GM23338 (cell line): ENCODE measurements at regions not wholly inside any gene's neighbourhood (a gene's known extent, or its start where the extent isn't known, plus 50 kb on each side); places are given as distances from the start of the nearest gene placed in this dataset.

Experiments
- ATAC-seq: fragments of 200-7000 bp; cut with Tn5 transposase; 3 replicates; pipeline ENCODE4 v1.9.1; 2020
- DNase-seq: peaks from one replicate; pipeline ENCODE4 v3.0.0-alpha.2; 2015; ENCODE audit warnings: low spot score
- H2AFZ ChIP-seq: fragments of 200-600 bp; sonication (generic); 2 replicates; pipeline ENCODE4 v1.8.0; 2016; ENCODE audit warnings: antibody characterized with exemption, mild to moderate bottlenecking, moderate library complexity
- H3F3A ChIP-seq: fragments of 200-600 bp; sonication (generic); replicated peaks from 2 replicates; pipeline ENCODE4 v1.8.0; 2017; ENCODE audit warnings: antibody characterized with exemption, mixed run types, low read depth
- H3K27ac ChIP-seq: fragments of 200-600 bp; sonication (generic); 2 replicates; pipeline ENCODE4 v1.6.1; 2016; ENCODE audit warnings: low read depth
- H3K27me3 ChIP-seq: fragments of 200-600 bp; sonication (generic); 2 replicates; pipeline ENCODE4 v1.8.0; 2016; ENCODE audit warnings: mild to moderate bottlenecking, mixed run types, moderate library complexity; ENCODE audit not compliant: insufficient read depth
- H3K36me3 ChIP-seq: fragments of 200-600 bp; sonication (generic); 2 replicates; pipeline ENCODE4 v1.8.0; 2016; ENCODE audit warnings: mild to moderate bottlenecking; ENCODE audit not compliant: insufficient read depth
- H3K4me1 ChIP-seq: fragments of 200-600 bp; sonication (generic); 2 replicates; pipeline ENCODE4 v1.8.0; 2016; ENCODE audit warnings: mild to moderate bottlenecking, moderate library complexity; ENCODE audit not compliant: insufficient read depth
- H3K4me2 ChIP-seq: fragments of 200-600 bp; sonication (generic); 2 replicates; pipeline ENCODE4 v1.7.1; 2017; ENCODE audit warnings: mixed run types
- H3K4me3 ChIP-seq: fragments of 200-600 bp; sonication (generic); 2 replicates; pipeline ENCODE4 v1.6.1; 2016; ENCODE audit warnings: mixed run types
- H3K79me2 ChIP-seq: fragments of 200-600 bp; sonication (generic); replicated peaks from 2 replicates; pipeline ENCODE4 v1.8.0; 2017; ENCODE audit warnings: mild to moderate bottlenecking; ENCODE audit not compliant: insufficient read depth
- H3K9me2 ChIP-seq: fragments of 200-600 bp; sonication (generic); 2 replicates; pipeline ENCODE4 v1.8.0; 2017; ENCODE audit not compliant: insufficient read depth
- H4K20me1 ChIP-seq: fragments of 200-600 bp; sonication (generic); replicated peaks from 2 replicates; pipeline ENCODE4 v1.8.0; 2017; ENCODE audit warnings: mild to moderate bottlenecking; ENCODE audit not compliant: insufficient read depth
- H3K27ac Mint-ChIP-seq: 2 replicates; pipeline ENCODE4 v1.8.0; 2020; ENCODE audit warnings: inconsistent platforms, mild to moderate bottlenecking, moderate library complexity, mixed read lengths
- H3K27me3 Mint-ChIP-seq: 3 replicates; pipeline ENCODE4 v1.8.0; 2022; ENCODE audit warnings: low read depth, mild to moderate bottlenecking, moderate library complexity, mixed read lengths, inconsistent platforms; ENCODE audit not compliant: insufficient read depth, poor library complexity
- H3K36me3 Mint-ChIP-seq: 3 replicates; pipeline ENCODE4 v1.8.0; 2021; ENCODE audit warnings: low read depth, mild to moderate bottlenecking, inconsistent platforms, moderate library complexity, mixed read lengths
- H3K4me1 Mint-ChIP-seq: 3 replicates; pipeline ENCODE4 v1.8.0; 2020; ENCODE audit warnings: mild to moderate bottlenecking, inconsistent platforms, mixed read lengths
- H3K4me3 Mint-ChIP-seq: 3 replicates; pipeline ENCODE4 v1.8.0; 2021; ENCODE audit warnings: moderate library complexity, mild to moderate bottlenecking, inconsistent platforms, mixed read lengths
- H3K9me3 Mint-ChIP-seq: 3 replicates; pipeline ENCODE4 v1.8.0; 2020; ENCODE audit warnings: moderate library complexity, mild to moderate bottlenecking, inconsistent platforms, mixed read lengths
- POLR2AphosphoS5 ChIP-seq: IDR thresholded peaks from 2 replicates; pipeline ENCODE4 v1.6.1; 2016; ENCODE audit warnings: antibody characterized with exemption, low read depth
- STAT1 ChIP-seq: IDR thresholded peaks from one replicate; pipeline ENCODE4 v1.6.1; 2016; ENCODE audit warnings: antibody characterized with exemption; ENCODE audit not compliant: unreplicated experiment
- TF ChIP-seq, protein P1 (sequence below): fragments of 250-450 bp; sonication (Bioruptor Pico); IDR thresholded peaks from 2 replicates; pipeline ENCODE4 v1.5.0; 2020; ENCODE audit warnings: mild to moderate bottlenecking, moderate library complexity
- TF ChIP-seq, protein P2 (sequence below), 2 experiments: fragments of 200-600 bp in 1 of 2; sonication (generic) in 1 of 2; conservative IDR thresholded peaks; 2 replicates each; pipeline versions ENCODE4 v1.5.1 to v1.6.1; 2016 to 2017; ENCODE audit warnings: antibody characterized with exemption in 2 of 2, low read depth in 2 of 2, mild to moderate bottlenecking in 2 of 2, moderate library complexity in 1 of 2

DNA sequence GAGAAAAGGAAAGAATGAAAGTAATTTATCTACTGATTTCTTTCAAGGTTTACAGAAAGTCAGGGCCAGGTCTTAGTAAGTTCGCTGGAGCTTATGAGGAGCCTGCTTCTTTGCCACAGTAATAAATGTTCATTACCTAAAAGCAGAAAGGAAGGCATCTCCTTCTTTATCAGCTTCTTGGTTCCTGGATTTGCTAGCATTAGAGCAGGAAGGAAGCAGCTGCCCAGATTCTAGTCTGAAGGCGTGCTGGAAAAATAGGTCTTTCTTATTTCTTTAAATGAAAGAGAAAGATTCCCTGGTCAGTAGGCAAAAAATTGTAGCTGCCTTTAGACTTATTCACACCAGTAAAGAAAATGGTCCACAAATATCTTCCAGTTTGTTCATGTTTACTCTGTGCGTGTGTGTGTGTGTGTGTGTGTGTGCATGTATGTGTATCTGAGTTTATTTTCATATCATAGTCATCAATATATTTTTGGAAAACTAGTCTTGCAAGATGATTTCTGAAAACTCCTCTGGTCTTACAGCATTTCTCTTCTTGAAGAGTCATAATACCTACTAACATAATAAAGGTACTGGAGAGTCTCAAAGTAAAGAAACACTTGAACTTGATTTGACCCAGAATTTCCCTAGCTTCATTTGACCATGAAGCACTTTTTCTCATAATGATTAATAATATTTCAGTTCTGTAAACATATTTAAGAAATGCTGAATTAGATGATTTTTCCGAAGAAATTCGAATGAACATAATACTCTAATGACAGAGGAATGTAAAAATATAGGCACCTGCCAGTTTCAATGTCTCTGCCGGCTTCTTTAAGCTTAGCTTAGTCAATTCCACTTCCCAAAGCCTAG is 255.3 kb upstream of the ZPLD1 start:
- Histone ChIP-seq H3K4me1 (peaks cover 15% of the 10 kb centered on the region), H3F3A (no peaks in the 10 kb centered on the region), H3K4me3 (no peak overlapping the region), H3K4me2 (no peak overlapping the region), H4K20me1 (no peaks in the 10 kb centered on the region), H3K9me2 (no peaks in the 10 kb centered on the region; the same call in 1 of the 2 replicates), H3K79me2 (no peaks in the 10 kb centered on the region), H3K27ac (no peak overlapping the region), H3K27me3 (no peaks in the 10 kb centered on the region), H3K36me3 (no peaks in the 10 kb centered on the region), H2AFZ (no peak overlapping the region; the same call in 1 of the 2 replicates)
- Mint-ChIP-seq H3K36me3 (no peaks in the 10 kb centered on the region), H3K4me1 (peaks cover 14% of the 10 kb centered on the region), H3K9me3 (no peaks in the 10 kb centered on the region), H3K27me3 (no peaks in the 10 kb centered on the region), H3K27ac (no peak overlapping the region), H3K4me3 (no peak overlapping the region)
- no peak for DNase-seq
- TF ChIP-seq, protein P1, sequence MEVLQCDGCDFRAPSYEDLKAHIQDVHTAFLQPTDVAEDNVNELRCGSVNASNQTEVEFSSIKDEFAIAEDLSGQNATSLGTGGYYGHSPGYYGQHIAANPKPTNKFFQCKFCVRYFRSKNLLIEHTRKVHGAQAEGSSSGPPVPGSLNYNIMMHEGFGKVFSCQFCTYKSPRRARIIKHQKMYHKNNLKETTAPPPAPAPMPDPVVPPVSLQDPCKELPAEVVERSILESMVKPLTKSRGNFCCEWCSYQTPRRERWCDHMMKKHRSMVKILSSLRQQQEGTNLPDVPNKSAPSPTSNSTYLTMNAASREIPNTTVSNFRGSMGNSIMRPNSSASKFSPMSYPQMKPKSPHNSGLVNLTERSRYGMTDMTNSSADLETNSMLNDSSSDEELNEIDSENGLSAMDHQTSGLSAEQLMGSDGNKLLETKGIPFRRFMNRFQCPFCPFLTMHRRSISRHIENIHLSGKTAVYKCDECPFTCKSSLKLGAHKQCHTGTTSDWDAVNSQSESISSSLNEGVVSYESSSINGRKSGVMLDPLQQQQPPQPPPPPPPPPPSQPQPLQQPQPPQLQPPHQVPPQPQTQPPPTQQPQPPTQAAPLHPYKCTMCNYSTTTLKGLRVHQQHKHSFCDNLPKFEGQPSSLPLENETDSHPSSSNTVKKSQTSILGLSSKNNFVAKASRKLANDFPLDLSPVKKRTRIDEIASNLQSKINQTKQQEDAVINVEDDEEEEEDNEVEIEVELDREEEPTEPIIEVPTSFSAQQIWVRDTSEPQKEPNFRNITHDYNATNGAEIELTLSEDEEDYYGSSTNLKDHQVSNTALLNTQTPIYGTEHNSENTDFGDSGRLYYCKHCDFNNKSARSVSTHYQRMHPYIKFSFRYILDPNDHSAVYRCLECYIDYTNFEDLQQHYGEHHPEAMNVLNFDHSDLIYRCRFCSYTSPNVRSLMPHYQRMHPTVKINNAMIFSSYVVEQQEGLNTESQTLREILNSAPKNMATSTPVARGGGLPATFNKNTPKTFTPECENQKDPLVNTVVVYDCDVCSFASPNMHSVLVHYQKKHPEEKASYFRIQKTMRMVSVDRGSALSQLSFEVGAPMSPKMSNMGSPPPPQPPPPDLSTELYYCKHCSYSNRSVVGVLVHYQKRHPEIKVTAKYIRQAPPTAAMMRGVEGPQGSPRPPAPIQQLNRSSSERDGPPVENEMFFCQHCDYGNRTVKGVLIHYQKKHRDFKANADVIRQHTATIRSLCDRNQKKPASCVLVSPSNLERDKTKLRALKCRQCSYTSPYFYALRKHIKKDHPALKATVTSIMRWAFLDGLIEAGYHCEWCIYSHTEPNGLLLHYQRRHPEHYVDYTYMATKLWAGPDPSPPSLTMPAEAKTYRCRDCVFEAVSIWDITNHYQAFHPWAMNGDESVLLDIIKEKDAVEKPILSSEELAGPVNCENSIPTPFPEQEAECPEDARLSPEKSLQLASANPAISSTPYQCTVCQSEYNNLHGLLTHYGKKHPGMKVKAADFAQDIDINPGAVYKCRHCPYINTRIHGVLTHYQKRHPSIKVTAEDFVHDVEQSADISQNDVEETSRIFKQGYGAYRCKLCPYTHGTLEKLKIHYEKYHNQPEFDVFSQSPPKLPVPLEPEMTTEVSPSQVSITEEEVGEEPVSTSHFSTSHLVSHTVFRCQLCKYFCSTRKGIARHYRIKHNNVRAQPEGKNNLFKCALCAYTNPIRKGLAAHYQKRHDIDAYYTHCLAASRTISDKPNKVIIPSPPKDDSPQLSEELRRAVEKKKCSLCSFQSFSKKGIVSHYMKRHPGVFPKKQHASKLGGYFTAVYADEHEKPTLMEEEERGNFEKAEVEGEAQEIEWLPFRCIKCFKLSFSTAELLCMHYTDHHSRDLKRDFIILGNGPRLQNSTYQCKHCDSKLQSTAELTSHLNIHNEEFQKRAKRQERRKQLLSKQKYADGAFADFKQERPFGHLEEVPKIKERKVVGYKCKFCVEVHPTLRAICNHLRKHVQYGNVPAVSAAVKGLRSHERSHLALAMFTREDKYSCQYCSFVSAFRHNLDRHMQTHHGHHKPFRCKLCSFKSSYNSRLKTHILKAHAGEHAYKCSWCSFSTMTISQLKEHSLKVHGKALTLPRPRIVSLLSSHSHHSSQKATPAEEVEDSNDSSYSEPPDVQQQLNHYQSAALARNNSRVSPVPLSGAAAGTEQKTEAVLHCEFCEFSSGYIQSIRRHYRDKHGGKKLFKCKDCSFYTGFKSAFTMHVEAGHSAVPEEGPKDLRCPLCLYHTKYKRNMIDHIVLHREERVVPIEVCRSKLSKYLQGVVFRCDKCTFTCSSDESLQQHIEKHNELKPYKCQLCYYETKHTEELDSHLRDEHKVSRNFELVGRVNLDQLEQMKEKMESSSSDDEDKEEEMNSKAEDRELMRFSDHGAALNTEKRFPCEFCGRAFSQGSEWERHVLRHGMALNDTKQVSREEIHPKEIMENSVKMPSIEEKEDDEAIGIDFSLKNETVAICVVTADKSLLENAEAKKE (CRISPR knock-in tag) = no peak
- no peak for TF ChIP-seq POLR2AphosphoS5
- no peak for ATAC-seq

GRCh38 chr3:102180280-102180931 is 254.4 kb upstream of the ZPLD1 start:
- no peaks in the 10 kb centered on the region for H3K27me3 ChIP-seq
- Mint-ChIP-seq H3K27ac (no peak overlapping the region), H3K36me3 (no peaks in the 10 kb centered on the region), H3K27me3 (no peaks in the 10 kb centered on the region), H3K9me3 (no peaks in the 10 kb centered on the region), H3K4me1 (peaks cover 14% of the 10 kb centered on the region), H3K4me3 (no peak overlapping the region)
- H3K27ac ChIP-seq = no peak overlapping the region
- H4K20me1 ChIP-seq = no peaks in the 10 kb centered on the region
- H3K4me3 ChIP-seq = no peak overlapping the region
- H3K36me3 ChIP-seq = no peaks in the 10 kb centered on the region
- no peak overlapping the region for H3K4me2 ChIP-seq
- H3K9me2 ChIP-seq = no peaks in the 10 kb centered on the region; the same call in 1 of the 2 replicates
- H3K79me2 ChIP-seq = no peaks in the 10 kb centered on the region
- ATAC-seq (no peak), DNase-seq (no peak)
- no peak overlapping the region for H2AFZ ChIP-seq
- H3K4me1 ChIP-seq = peaks cover 15% of the 10 kb centered on the region
- H3F3A ChIP-seq = no peaks in the 10 kb centered on the region
- TF ChIP-seq STAT1 = no peak
- TF ChIP-seq, protein P2, sequence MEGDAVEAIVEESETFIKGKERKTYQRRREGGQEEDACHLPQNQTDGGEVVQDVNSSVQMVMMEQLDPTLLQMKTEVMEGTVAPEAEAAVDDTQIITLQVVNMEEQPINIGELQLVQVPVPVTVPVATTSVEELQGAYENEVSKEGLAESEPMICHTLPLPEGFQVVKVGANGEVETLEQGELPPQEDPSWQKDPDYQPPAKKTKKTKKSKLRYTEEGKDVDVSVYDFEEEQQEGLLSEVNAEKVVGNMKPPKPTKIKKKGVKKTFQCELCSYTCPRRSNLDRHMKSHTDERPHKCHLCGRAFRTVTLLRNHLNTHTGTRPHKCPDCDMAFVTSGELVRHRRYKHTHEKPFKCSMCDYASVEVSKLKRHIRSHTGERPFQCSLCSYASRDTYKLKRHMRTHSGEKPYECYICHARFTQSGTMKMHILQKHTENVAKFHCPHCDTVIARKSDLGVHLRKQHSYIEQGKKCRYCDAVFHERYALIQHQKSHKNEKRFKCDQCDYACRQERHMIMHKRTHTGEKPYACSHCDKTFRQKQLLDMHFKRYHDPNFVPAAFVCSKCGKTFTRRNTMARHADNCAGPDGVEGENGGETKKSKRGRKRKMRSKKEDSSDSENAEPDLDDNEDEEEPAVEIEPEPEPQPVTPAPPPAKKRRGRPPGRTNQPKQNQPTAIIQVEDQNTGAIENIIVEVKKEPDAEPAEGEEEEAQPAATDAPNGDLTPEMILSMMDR (conservative IDR thresholded peaks at IDR 0.05; ENCODE audit: low read depth in 2 of 2) = no peak
